ENCODE measurements at regions not wholly inside any gene's neighbourhood (a gene's known extent, or its start where the extent isn't known, plus 50 kb on each side); places are given as distances from the start of the nearest gene placed in this dataset.

- Histone ChIP-seq H3K36me3 (no peaks in the 10 kb centered on the region), H3K4me3 (no peak overlapping the region), H3K27me3 (no peaks in the 10 kb centered on the region), H3K9me3 (no peaks in the 10 kb centered on the region), H3K4me1 (no peaks in the 10 kb centered on the region), H3K27ac (no peak overlapping the region)
- no peak for TF ChIP-seq CTCF (IDR thresholded peaks at IDR 0.05)
- no peak for TF ChIP-seq POLR2A (IDR thresholded peaks at IDR 0.05)
- no peak for DNase-seq
Observed at GRCh38 chr12:97616946-97617345, 154.3 kb downstream of the RMST start.

- no peaks in the 10 kb centered on the region for H3K9me3 ChIP-seq
- no peak for TF ChIP-seq CTCF (IDR thresholded peaks at IDR 0.05)
- no peak for TF ChIP-seq POLR2A (IDR thresholded peaks at IDR 0.05)
- H3K4me1 ChIP-seq: no peaks in the 10 kb centered on the region
- H3K36me3 ChIP-seq: no peaks in the 10 kb centered on the region
- H3K27me3 ChIP-seq: no peaks in the 10 kb centered on the region
- no peak overlapping the region for H3K4me3 ChIP-seq
- no peak for DNase-seq
- H3K27ac ChIP-seq: no peak overlapping the region
Observed at GRCh38 chr12:97628962-97629361, 166.4 kb downstream of the RMST start.

GRCh38 chr12:97629382-97629781 lies 166.8 kb downstream of the RMST start:
- Histone ChIP-seq H3K9me3 (no peaks in the 10 kb centered on the region), H3K27me3 (no peaks in the 10 kb centered on the region), H3K27ac (no peak overlapping the region), H3K4me3 (no peak overlapping the region), H3K36me3 (no peaks in the 10 kb centered on the region), H3K4me1 (no peaks in the 10 kb centered on the region)
- no peak for TF ChIP-seq CTCF (IDR thresholded peaks at IDR 0.05)
- no peak for TF ChIP-seq POLR2A (IDR thresholded peaks at IDR 0.05)
- DNase-seq: no peak

GRCh38 chr12:97630356-97630755 lies 167.8 kb downstream of the RMST start:
- no peaks in the 10 kb centered on the region for H3K4me1 ChIP-seq
- no peak for DNase-seq
- TF ChIP-seq POLR2A (IDR thresholded peaks at IDR 0.05): no peak
- TF ChIP-seq CTCF (IDR thresholded peaks at IDR 0.05): no peak

GRCh38 chr12:97630875-97631274 lies 168.3 kb downstream of the RMST start:
- Histone ChIP-seq H3K4me3 (no peak overlapping the region), H3K9me3 (no peaks in the 10 kb centered on the region), H3K36me3 (no peaks in the 10 kb centered on the region), H3K4me1 (no peaks in the 10 kb centered on the region), H3K27ac (no peak overlapping the region), H3K27me3 (no peaks in the 10 kb centered on the region)
- DNase-seq: no peak
- TF ChIP-seq CTCF (IDR thresholded peaks at IDR 0.05) (no peak), POLR2A (IDR thresholded peaks at IDR 0.05) (no peak)

More at GRCh38 chr12:97630356-97630755, 167.8 kb downstream of the RMST start:
- Histone ChIP-seq H3K27me3 (no peaks in the 10 kb centered on the region), H3K36me3 (no peaks in the 10 kb centered on the region), H3K27ac (no peak overlapping the region), H3K4me3 (no peak overlapping the region), H3K9me3 (no peaks in the 10 kb centered on the region)

GRCh38 chr12:97637770-97638169 lies 175.2 kb downstream of the RMST start:
- no peak for TF ChIP-seq POLR2A (IDR thresholded peaks at IDR 0.05)
- no peak for TF ChIP-seq CTCF (IDR thresholded peaks at IDR 0.05)
- H3K27me3 ChIP-seq: no peaks in the 10 kb centered on the region
- DNase-seq: no peak
- H3K4me1 ChIP-seq: no peaks in the 10 kb centered on the region
- H3K4me3 ChIP-seq: no peak overlapping the region
- H3K27ac ChIP-seq: no peak overlapping the region
- no peaks in the 10 kb centered on the region for H3K9me3 ChIP-seq
- no peaks in the 10 kb centered on the region for H3K36me3 ChIP-seq

Data from Peyer's patch (tissue), 4 donors.